GM04504 (cell line): ENCODE measurements at regions not wholly inside any gene's neighbourhood (a gene's known extent, or its start where the extent isn't known, plus 50 kb on each side); places are given as distances from the start of the nearest gene placed in this dataset.

Experiments
- DNase-seq: peaks from one replicate; pipeline ENCODE4 v3.0.0-alpha.2; 2012; ENCODE audit warnings: low read depth

GRCh38 chr13:37409756-37410155 lies 188.8 kb downstream of the POSTN start:
- DNase-seq: no peak

GRCh38 chr13:37407156-37407555 lies 191.4 kb downstream of the POSTN start:
- DNase-seq: no peak

- DNase-seq: no peak
These were observed 192.5 kb downstream of the POSTN start for GRCh38 chr13:37406031-37406430.

GRCh38 chr13:37403776-37404527 lies 194.6 kb downstream of the POSTN start:
- DNase-seq: peak; percentile 69

GRCh38 chr13:37401721-37402120 lies 196.8 kb downstream of the POSTN start:
- DNase-seq: no peak

GRCh38 chr13:37397535-37397934 lies 201.0 kb downstream of the POSTN start:
- DNase-seq: no peak

GRCh38 chr13:37395544-37395943 lies 203.0 kb downstream of the POSTN start:
- no peak for DNase-seq

GRCh38 chr13:37392389-37392788 lies 206.2 kb downstream of the POSTN start:
- no peak for DNase-seq

- DNase-seq: no peak
These were observed 207.8 kb downstream of the POSTN start for GRCh38 chr13:37390735-37391134.

GRCh38 chr13:37385956-37386670 lies 212.5 kb downstream of the POSTN start:
- peak; percentile 36 for DNase-seq

GRCh38 chr13:37385248-37385647 lies 213.3 kb downstream of the POSTN start:
- DNase-seq: no peak

- no peak for DNase-seq
These were observed 214.7 kb downstream of the POSTN start for GRCh38 chr13:37383856-37384370.

- no peak for DNase-seq
These were observed 215.5 kb downstream of the POSTN start for GRCh38 chr13:37383046-37383445.

GRCh38 chr13:37382146-37382545 lies 216.4 kb downstream of the POSTN start:
- DNase-seq: no peak

GRCh38 chr13:37381502-37381901 lies 217.1 kb downstream of the POSTN start:
- no peak for DNase-seq

GRCh38 chr13:37379841-37380240 lies 218.7 kb downstream of the POSTN start:
- DNase-seq: no peak

GRCh38 chr13:37375724-37376123 lies 222.8 kb downstream of the POSTN start:
- DNase-seq: no peak

GRCh38 chr13:37375071-37375470 lies 223.5 kb downstream of the POSTN start:
- no peak for DNase-seq

- no peak for DNase-seq
These were observed 229.0 kb downstream of the POSTN start for GRCh38 chr13:37369616-37370015.

GRCh38 chr13:37368501-37368900 lies 230.1 kb downstream of the POSTN start:
- DNase-seq: no peak

GRCh38 chr13:37366044-37366770 lies 232.4 kb downstream of the POSTN start:
- DNase-seq: no peak

- no peak for DNase-seq
These were observed 233.1 kb downstream of the POSTN start for GRCh38 chr13:37365496-37365895.

GRCh38 chr13:37364956-37365355 lies 233.6 kb downstream of the POSTN start:
- DNase-seq: no peak
